ENCODE measurements at regions not wholly inside any gene's neighbourhood (a gene's known extent, or its start where the extent isn't known, plus 50 kb on each side); places are given as distances from the start of the nearest gene placed in this dataset.

DNA sequence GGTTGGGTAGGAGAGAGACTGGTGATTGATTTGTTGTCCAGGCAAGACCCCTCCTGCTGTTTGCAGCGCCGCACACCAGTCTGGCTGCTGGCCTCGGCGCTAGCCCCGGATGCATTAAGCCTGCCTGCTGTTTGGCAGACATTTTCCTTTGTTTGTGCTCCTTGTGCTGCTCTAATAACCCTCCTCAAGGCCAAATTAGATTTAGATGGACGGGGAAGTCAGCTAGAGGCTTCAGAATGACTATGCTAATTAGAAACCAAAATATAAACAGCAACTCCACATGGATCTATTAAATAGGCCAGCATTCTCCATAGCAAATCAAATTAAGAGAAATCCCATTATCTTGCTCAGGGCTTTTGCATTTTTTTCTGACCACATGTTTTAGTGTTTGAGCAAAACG is 445.2 kb downstream of the SQOR start:
- 33% methylated on average over 7 of the region's 7 CpGs for WGBS (ENCODE audit: insufficient coverage, insufficient replicate concordance, low lambda C conversion rate, missing lambda C conversion rate)

DNA sequence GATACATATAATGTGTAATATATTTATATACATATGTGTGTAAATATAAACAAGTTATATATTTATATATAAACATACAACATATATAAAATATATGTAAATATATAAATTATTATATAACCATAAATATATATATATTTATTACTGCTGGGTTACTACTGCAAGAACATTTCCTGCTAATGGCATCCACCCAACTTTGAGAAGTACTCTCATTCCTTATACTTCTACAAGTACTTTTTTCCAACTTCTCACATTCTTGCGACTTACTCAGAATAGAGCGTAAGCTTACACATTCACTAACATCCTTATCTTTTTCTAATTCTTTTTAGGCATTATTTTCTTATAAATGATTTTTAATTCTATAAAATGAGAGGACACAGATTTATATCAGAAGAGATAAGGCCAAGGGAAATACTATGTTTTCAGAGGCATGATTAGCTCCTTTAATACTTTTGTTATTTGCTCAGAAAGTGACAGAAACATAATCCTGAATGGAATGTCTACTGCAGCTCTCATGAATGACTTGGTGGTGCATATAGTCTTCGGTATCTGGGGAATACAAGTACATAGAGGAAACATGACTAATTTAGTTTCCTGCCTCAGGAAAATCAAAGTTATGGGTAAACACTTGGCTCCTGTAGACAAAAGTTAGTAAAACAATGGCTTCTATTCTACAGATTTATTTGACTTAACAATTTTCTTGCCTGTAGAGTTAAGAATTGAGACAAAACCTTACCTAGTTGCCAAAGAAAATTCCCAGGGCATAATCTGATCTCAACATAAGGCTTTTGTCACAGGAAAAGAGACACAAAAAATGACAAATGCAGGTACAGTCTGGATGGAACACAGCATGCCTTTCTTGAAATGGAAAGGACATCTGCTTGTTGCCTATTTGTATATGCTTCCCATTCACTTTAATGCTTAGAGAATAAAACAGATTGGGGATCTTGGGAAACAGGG is 453.9 kb downstream of the SQOR start:
- no peak for TF ChIP-seq CHD1 (IDR thresholded peaks at IDR 0.05; ENCODE audit: low read depth, low read length)
- in situ Hi-C loops (cut with MboI), result no loop called here
- Histone ChIP-seq H3K79me2 (ENCODE audit: control insufficient read depth, insufficient read depth, low read length) (no peaks in the 10 kb centered on the region), H3K36me3 (ENCODE audit: control insufficient read depth in 2 of 2, insufficient read depth in 2 of 2, low read length in 1 of 2) (no peaks in the 10 kb centered on the region), H3K4me3 (no peak overlapping the region), H2AFZ (ENCODE audit: control insufficient read depth, low read depth, low read length) (no peak overlapping the region), H3K9ac (ENCODE audit: control insufficient read depth, insufficient read depth, low read length) (no peak overlapping the region), H4K20me1 (ENCODE audit: control insufficient read depth, insufficient read depth) (no peaks in the 10 kb centered on the region), H3K27ac (ENCODE audit: control insufficient read depth, insufficient read depth) (no peak overlapping the region), H3K9me3 (replicated peaks; ENCODE audit: control insufficient read depth, insufficient read depth, low read length) (no peaks in the 10 kb centered on the region), H3K27me3 (replicated peaks in 1 of 2; ENCODE audit: control insufficient read depth in 2 of 2, insufficient read depth in 2 of 2, low read length in 1 of 2) (no peaks in the 10 kb centered on the region), H3K4me2 (ENCODE audit: control insufficient read depth, insufficient read depth) (no peak overlapping the region), H3K4me1 (ENCODE audit: control insufficient read depth, insufficient read depth, low read length) (no peaks in the 10 kb centered on the region)
- ChIA-PET RAD21 (ENCODE audit: unreplicated experiment) (no interaction called here), SMC1A (ENCODE audit: uncharacterized antibody, unreplicated experiment) (no interaction called here), CTCF (no interaction called here), POLR2A (no interaction called here)
- BruUV-seq (replicated peaks), result no TSS peak
- ATAC-seq (no peak), FAIRE-seq (no peak), DNase-seq (ENCODE audit: low read depth, low spot score) (no peak)
- intact Hi-C loops (cut with micrococcal nuclease; ENCODE audit: unreplicated experiment), result no loop called here
- 37% methylated on average over 3 of the region's 3 CpGs for WGBS (ENCODE audit: insufficient coverage, insufficient replicate concordance, low lambda C conversion rate, missing lambda C conversion rate)

More for the DNA sequence above, 445.2 kb downstream of the SQOR start:
- FAIRE-seq (no peak), ATAC-seq (no peak), DNase-seq (ENCODE audit: low read depth, low spot score) (no peak)
- H3K79me2 ChIP-seq (ENCODE audit: control insufficient read depth, insufficient read depth, low read length), result no peaks in the 10 kb centered on the region
- RAD21 ChIA-PET (ENCODE audit: unreplicated experiment), result no interaction called here
- in situ Hi-C loops (cut with MboI) (no loop called here), intact Hi-C loops (cut with micrococcal nuclease; ENCODE audit: unreplicated experiment) (no loop called here)
- CTCF ChIA-PET, result no interaction called here
- TF ChIP-seq ESRRA (IDR thresholded peaks at IDR 0.05; ENCODE audit: low read length), result no peak
- no peak for TF ChIP-seq NR2F1 (conservative IDR thresholded peaks at IDR 0.05)
- TF ChIP-seq SIN3A (IDR thresholded peaks at IDR 0.05; ENCODE audit: low read depth, low read length), result no peak
- TF ChIP-seq, protein P1, sequence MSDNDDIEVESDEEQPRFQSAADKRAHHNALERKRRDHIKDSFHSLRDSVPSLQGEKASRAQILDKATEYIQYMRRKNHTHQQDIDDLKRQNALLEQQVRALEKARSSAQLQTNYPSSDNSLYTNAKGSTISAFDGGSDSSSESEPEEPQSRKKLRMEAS (IDR thresholded peaks at IDR 0.05; ENCODE audit: low read depth, low read length), result no peak
- no peaks in the 10 kb centered on the region for H3K36me3 ChIP-seq (ENCODE audit: control insufficient read depth in 2 of 2, insufficient read depth in 2 of 2, low read length in 1 of 2)
- H4K20me1 ChIP-seq (ENCODE audit: control insufficient read depth, insufficient read depth), result no peaks in the 10 kb centered on the region
- SMC1A ChIA-PET (ENCODE audit: uncharacterized antibody, unreplicated experiment), result no interaction called here
- POLR2A ChIA-PET, result no interaction called here
- H3K9me3 ChIP-seq (replicated peaks; ENCODE audit: control insufficient read depth, insufficient read depth, low read length), result no peaks in the 10 kb centered on the region
- no peak overlapping the region for H3K4me2 ChIP-seq (ENCODE audit: control insufficient read depth, insufficient read depth)
- H3K9ac ChIP-seq (ENCODE audit: control insufficient read depth, insufficient read depth, low read length), result no peak overlapping the region
- no TSS peak for BruUV-seq (replicated peaks)
- no peak overlapping the region for H3K27ac ChIP-seq (ENCODE audit: control insufficient read depth, insufficient read depth)
- H2AFZ ChIP-seq (ENCODE audit: control insufficient read depth, low read depth, low read length), result no peak overlapping the region
- no peaks in the 10 kb centered on the region for H3K27me3 ChIP-seq (replicated peaks in 1 of 2; ENCODE audit: control insufficient read depth in 2 of 2, insufficient read depth in 2 of 2, low read length in 1 of 2)
- no peaks in the 10 kb centered on the region for H3K4me1 ChIP-seq (ENCODE audit: control insufficient read depth, insufficient read depth, low read length)
- H3K4me3 ChIP-seq, result no peak overlapping the region

Data from GM12878 (cell line).